ENCODE measurements at regions not wholly inside any gene's neighbourhood (a gene's known extent, or its start where the extent isn't known, plus 50 kb on each side); places are given as distances from the start of the nearest gene placed in this dataset.
A peak's percentile ranks its signal among the peaks of the same experiment; 100 is the strongest.
"Not testable (repeated sequence)": the region's sequence is repeated elsewhere in the genome, so short reads cannot be mapped to it uniquely, and the experiment has no call there.

DNA sequence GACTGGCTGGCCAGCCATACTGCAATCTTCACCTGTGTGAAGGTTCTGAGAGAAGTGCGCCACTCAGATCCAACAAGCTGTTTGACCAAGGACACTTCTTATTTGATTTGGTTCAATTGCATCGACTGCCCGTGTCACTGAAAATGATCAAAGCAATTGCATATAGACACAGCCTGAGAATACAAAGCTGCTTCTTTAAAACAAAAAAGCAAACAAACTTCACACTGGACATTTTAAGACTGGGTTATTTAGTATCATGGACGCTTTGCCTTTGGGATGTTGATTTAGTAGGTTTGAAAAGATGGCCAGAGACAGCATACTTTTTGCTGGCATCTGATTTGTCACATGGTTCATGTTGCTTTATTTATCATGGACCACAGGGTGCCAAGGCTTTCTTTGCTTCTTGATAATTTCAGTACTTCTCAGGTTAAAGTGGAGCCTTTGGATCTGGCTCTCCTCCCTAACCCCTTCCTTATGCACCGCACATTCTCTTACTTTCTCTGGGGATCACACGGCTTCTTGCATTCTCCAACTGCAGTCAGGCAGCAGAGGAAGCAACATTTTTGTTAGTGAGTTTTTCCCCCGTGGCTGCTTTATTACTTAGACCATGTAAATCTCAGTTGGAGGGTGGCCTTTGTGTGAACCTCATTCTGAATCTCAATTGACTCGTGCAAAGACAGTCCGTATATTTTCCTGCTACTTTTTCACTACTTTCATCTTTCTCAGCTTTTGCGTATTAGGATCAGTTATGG lies 151.0 kb downstream of the CD47 start:
- no peak for DNase-seq

- peak; percentile 60 for DNase-seq
Measured at GRCh38 chr3:107938143-107938542, 152.7 kb downstream of the CD47 start.

DNA sequence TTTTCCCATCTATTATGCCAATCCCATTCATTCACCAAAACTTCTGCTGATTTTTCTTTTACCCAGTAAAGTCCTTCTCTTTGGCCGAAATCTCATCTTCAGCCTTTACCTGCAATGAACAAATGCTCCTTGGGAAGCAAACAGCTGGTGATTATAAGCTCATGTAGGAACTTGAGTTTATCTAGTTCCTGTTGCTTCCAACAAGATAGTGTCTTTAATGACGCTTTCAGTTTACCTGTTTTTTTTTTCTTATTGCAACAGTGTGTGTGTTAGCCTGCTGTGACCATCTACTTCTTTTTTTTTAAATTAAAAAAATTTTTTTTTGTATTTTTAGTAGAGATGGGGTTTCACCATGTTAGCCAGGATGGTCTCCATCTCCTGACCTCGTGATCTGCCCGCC lies 156.0 kb downstream of the CD47 start:
- DNase-seq, result no peak

GRCh38 chr3:107933450-107933849 lies 157.4 kb downstream of the CD47 start:
- DNase-seq, result no peak

DNA sequence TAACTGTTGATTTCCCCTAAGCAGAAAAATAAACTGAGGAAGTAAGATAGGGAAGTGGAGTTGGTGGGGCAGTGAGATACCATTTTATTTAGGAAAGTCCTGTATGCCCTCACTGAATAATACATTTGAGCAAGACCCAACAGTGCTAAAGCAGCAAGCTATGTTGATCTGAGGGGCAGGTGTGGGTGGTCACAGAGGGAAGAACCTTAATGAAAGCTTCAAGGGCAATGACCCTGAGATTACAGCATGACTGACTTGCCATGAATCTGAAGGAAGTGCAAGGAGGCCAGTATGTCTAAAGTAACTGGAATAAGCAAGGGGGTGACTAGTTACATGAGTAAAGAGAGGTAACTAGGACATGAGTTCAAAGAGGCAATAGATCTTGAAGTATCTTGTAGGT lies 159.5 kb downstream of the CD47 start:
- DNase-seq, result no peak

DNA sequence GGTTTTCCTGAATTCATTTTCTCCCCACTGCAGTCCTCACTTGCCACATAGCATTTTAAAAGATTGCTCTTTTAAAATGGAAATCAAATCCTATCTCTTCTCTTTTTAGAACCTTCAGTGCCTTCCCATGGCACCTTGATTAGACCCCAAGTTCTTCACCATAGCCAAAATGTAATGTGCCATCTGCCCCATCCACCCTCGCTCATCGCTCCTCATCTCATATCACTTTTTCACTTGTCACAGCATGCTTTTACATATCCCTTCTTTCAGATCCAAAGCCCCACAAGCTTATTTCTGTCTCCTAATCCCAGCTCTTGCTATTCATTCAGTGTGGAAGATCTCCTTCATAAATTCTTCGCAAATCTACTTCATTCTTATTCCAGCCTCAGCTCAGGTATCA lies 161.7 kb downstream of the CD47 start:
- no peak for DNase-seq

- DNase-seq, result peak; percentile 34
Measured at GRCh38 chr3:107928084-107928445, 162.8 kb downstream of the CD47 start.

DNA sequence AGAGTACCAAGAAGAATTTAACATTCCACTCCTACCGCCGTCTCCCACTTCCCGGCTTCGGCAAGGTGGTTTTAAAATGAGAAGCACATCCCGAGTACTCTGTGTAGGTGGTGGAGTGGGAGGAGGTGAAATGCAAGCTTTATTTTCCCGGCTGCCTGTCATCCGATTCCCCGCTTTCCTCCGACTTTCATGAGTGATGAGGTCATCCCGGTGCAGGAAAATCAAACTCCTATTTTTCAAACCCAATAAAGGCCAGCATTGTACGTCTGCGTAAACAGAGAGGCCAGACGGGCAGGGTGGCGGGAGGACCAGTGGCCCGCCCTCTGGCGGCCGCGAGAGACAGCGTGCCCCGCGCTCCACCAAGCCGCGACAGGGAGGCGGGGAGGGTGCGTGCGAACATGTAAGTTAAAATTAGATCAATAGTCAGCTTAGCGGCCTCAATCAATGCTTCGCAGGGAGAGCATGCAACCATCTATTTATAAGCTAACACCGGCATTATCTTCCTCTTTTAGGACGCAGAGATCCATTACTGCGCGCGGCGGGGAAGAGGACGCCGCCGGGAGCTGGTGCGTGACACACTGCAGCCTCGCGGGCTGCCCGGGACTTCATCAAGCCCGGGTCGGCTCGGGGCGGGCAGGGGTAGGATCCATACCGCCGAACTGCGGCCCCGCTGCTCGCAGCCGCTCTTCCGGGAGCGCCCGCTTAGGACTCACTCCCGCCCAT lies 163.3 kb downstream of the CD47 start:
- DNase-seq, result peak; percentile 79

DNA sequence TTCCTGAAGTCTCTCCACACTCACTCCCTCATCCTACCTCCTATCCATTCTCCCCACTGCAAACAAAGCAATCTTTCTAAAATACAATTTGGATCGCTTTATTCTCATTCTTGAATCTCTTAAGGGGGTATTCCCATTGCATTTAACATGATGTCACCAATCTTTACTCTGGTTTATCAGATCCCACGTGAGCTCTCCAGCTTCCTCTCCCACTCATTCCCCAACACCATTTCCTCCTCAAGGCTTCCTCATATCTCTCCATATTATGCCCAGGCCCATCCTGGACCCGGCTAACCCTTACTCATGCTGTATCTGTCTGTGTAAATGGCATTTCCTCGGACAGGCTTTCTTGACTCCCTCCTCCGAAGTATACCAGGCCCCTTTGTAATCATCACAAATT lies 165.0 kb downstream of the CD47 start:
- DNase-seq, result no peak

- DNase-seq, result no peak
Measured at GRCh38 chr3:107921038-107921437, 169.8 kb downstream of the CD47 start.

DNA sequence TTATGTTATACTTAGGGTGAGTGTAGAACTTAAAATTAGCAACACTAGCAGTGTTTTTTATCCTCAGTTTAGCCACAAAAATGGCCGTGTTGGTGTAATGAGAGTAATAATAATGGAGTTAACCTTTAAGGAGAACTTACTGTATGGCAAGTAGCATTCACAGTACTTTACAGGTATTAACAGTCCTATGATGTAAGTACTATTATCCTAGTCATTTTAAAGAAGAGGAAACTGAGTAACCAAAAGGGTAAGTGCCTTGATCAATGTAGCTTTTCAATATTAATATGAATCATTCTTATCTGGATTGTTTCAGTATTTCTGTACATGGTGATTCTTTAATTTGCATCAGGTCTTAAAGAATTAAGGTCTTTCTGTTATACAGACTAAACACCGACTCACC lies 170.3 kb downstream of the CD47 start:
- DNase-seq, result no peak

GRCh38 chr3:107919239-107919638 lies 171.6 kb downstream of the CD47 start:
- no peak for DNase-seq

- DNase-seq, result no peak
Measured at GRCh38 chr3:107916171-107916570, 174.7 kb downstream of the CD47 start.

- no peak for DNase-seq
Measured at GRCh38 chr3:107915706-107916105, 175.1 kb downstream of the CD47 start.

DNA sequence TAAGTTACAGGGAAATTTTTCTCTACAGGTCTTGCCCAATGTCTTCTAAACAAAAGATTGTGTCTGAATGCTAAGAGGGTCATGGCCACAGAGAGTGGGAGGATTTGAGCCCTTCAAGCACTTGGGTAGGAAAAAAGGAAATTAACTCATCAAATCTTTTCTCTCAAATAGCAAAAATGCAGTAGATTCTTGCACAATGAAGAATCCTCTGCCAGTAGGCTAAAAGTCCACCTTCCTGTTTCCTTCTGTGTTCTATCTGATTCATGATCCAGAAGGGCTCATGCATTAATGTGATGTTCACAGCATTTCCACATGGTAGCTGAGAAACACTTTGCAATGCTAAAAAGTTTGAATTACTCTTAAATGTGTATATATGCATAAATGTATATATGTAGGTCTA lies 177.1 kb downstream of the CD47 start:
- DNase-seq, result no peak

DNA sequence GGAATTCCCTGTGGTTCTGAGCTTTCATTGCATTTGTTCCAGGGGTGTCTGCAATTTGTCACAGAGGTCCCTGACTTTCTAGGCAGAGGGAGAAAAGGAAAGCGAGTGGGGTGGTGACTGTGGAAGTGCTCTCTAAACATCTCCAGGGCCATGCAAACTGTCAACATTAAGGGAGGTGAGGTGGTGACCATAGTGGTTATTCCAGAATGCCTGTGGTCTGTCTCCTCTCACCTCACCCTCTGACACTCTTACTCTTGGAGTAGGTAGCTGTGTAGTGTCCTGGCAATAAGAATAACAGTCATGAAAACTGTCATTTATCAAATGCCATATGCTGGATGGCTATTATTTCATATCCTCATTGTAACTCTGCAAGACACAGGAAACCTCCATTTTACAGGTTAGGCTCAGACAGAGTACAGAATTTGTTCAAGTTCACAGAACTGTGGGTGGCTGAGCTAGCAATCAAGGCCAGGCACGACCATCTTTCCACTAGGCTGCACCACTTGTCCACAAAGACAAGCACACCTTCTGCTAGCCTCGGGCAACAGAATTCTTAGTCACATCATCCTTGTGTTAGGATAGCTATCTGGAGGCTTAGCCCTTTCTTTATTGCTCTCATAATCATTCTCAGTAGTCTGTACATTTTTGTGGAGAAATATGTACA lies 179.4 kb downstream of the CD47 start:
- DNase-seq, result no peak

GRCh38 chr3:107910713-107911259 lies 180.0 kb downstream of the CD47 start:
- DNase-seq, result no peak

GRCh38 chr3:107909583-107909982 lies 181.2 kb downstream of the CD47 start:
- DNase-seq, result not testable (repeated sequence)

GRCh38 chr3:107907996-107908395 lies 182.8 kb downstream of the CD47 start:
- DNase-seq, result no peak

DNA sequence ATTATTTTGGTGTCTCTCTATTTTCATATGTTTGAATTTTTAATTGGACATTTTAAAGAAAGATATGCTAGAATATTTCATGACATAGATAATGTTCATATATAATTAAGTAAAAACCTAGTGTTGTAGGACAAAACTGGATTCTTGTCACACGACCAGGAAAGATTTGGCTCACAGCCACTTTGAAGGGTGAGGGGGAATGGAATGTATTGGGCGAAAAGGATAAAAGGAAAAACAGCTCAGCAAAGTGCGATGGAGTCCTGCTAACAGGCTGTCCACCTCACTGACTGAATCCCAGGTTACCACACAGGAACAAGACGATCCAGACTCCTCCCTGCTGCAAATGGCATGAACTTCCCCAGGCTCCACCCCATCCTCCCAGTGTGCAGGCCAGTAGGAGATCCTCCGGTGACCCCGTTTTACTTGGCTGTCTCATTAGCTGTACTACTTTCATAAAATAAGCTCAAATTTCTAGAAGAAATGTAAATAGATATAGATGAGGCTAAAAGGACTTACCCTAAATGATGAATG lies 186.2 kb downstream of the CD47 start:
- DNase-seq, result no peak

GRCh38 chr3:107899990-107900651 lies 190.7 kb downstream of the CD47 start:
- DNase-seq, result no peak

GRCh38 chr3:107897471-107898061 lies 193.3 kb downstream of the CD47 start:
- DNase-seq, result peak; percentile 55

GRCh38 chr3:107894998-107895397 lies 195.8 kb downstream of the CD47 start:
- DNase-seq, result peak; percentile 84
